Activated naive CD8-positive, alpha-beta T cell treated with anti-CD3 and anti-CD28 coated beads for 36 hours (primary cell): ENCODE measurements at regions not wholly inside any gene's neighbourhood (a gene's known extent, or its start where the extent isn't known, plus 50 kb on each side); places are given as distances from the start of the nearest gene placed in this dataset.

ENCODE experiments used
- DNase-seq: peaks from one replicate; pipeline ENCODE4 v3.0.0; 2021
- H3K27ac Mint-ChIP-seq: one replicate; pipeline ENCODE4 v1.8.0; 2022; ENCODE audit warnings: mild to moderate bottlenecking, moderate library complexity, mixed read lengths
- H3K27me3 Mint-ChIP-seq: one replicate; pipeline ENCODE4 v1.8.0; 2022; ENCODE audit warnings: mild to moderate bottlenecking, mixed read lengths
- H3K36me3 Mint-ChIP-seq: one replicate; pipeline ENCODE4 v1.8.0; 2021; ENCODE audit warnings: mild to moderate bottlenecking, mixed read lengths
- H3K4me1 Mint-ChIP-seq: one replicate; pipeline ENCODE4 v1.8.0; 2021; ENCODE audit warnings: mixed read lengths
- H3K4me3 Mint-ChIP-seq: one replicate; pipeline ENCODE4 v1.8.0; 2022; ENCODE audit warnings: mild to moderate bottlenecking, moderate library complexity, mixed read lengths
- H3K9me3 Mint-ChIP-seq: one replicate; pipeline ENCODE4 v1.8.0; 2022; ENCODE audit warnings: mixed read lengths

DNA sequence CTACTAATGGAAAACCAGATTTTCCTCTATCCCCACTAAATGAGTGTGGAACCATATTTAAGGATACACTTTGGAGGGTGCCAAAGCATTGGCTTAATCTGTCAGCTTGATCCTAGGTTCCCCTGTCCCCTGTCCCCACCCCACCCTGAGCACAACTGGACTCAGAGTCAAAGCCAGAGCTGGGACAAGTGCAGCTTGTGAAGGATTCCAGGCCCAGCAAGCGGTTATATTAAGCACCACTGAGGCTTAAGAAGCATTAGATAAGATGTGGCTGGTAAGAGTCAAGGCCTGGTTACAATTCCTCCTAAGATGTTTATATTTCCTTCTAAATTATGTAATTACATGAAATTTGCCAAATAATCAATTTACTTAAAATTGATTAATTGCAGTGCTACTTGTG, 350.0 kb upstream of the GATB start:
- H3K27me3 Mint-ChIP-seq, result no peaks in the 10 kb centered on the region
- DNase-seq, result no peak
- H3K4me3 Mint-ChIP-seq, result no peak overlapping the region
- H3K27ac Mint-ChIP-seq, result no peak overlapping the region
- H3K4me1 Mint-ChIP-seq, result peaks cover 67% of the 10 kb centered on the region
- H3K9me3 Mint-ChIP-seq, result peaks cover 2% of the 10 kb centered on the region
- no peaks in the 10 kb centered on the region for H3K36me3 Mint-ChIP-seq

DNA sequence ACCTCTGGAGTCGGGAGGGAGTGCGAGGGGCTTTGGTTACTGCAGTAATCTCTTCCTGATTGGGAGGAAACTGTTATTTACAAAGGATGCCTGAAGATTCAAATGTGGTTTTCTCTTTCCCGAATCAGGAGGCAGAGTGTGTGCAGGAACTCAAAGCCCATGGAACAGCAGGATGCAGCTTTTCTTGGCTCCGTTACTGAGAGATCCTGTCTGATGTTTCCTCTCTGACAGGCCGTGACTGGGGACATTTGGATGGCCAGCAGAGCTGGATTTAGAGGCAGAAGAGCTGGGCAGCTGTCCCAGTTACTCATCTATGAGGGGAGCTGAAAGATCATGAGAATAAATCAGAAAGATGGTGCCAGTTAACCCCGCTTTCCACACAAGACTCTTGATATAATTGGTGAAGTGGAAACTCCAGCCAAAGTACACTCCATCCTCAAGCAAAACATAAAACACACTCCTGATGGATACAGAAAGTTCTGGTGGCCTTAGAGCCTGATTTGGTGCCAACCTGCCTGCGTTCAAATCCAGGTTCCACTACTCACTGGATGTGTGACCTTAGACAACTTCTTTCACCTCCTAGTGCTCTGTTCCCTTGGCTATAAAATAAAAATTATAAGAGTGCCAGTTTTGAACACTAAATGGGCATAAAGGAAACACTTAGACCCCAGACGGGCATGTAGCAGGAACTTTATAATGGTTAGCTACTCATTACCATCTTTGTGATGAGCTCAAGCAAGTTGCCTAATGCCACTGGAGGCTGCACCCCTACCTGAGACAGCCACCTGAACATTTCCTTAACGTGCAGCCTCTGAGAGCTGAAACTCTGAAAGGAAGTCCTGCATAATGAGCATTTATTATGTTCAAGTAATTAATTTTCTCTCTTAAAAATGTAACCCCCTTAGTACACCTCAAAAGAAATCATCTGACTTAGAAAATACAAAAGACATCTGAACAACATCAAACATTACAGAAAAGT, 349.0 kb upstream of the GATB start:
- Mint-ChIP-seq H3K4me3 (no peak overlapping the region), H3K36me3 (no peaks in the 10 kb centered on the region), H3K4me1 (peaks cover 63% of the 10 kb centered on the region), H3K27ac (peak overlapping the region; percentile 58), H3K27me3 (no peaks in the 10 kb centered on the region), H3K9me3 (peaks cover 2% of the 10 kb centered on the region)
- DNase-seq, result no peak

DNA sequence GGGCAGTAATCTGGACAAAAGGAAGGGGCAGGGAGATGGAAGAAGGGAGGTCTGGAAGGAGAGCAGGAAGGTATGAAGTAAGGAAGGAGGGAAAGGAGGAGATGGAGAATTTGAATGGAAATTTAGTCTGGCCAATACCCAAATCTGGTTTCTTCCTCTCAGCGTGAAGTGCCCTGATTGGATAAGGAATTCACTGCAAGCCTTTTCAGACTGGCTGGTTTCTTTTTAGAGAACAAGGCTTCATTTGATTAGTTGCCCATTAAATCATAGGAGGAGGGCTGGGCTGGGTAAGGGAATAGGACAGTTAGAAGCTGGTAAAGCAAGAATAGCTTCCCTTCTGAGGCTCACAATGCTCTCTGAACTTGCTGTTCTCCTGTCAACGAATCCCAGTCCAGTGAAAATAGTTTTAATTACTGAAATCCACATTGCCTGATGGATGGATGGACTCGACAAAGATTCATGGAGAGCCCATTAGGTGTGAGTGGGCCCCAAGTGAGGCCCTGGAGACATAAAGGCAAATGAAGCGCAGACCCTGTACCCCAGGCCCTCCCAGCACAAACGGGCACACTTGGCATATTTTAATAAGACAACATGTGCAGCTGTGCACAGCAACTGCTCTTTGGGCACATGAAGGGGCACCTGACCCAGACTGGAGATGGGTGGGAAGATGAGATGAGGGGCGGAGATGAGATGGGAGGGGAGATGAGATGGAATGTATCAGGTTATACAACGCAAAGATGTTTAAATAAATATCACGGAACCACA, 347.1 kb upstream of the GATB start:
- Mint-ChIP-seq H3K4me3 (no peak overlapping the region), H3K27ac (peak overlapping the region; percentile 10), H3K27me3 (no peaks in the 10 kb centered on the region), H3K36me3 (peaks cover 2% of the 10 kb centered on the region), H3K4me1 (peaks cover 69% of the 10 kb centered on the region), H3K9me3 (peaks cover 2% of the 10 kb centered on the region)
- DNase-seq, result no peak

DNA sequence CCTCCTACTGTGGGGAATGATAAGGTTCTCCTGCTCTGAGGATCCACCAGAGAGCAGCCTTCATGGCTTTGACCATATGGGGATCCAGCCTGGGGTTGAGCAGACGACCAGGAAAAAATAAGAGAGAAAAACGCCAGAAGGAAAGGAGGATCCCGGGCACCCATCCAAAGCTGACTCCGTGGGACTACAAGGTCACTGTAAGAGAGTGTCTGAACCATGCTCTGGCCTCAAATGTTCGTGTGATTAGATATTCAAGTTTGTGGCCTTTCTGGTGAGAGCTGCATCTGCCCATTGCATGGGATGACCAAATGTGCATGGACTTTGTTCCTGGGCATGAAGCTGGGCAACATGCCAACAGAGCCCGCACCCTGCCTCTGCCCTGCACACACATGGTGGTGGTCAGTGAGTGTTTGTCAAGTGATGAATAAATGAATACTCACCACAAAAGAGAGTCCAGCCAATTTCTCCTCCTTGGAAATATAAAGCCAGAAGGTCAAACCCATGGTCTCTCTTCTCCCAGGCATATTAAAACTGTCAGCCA, 346.0 kb upstream of the GATB start:
- peaks cover 2% of the 10 kb centered on the region for H3K9me3 Mint-ChIP-seq
- H3K27me3 Mint-ChIP-seq, result no peaks in the 10 kb centered on the region
- no peak overlapping the region for H3K27ac Mint-ChIP-seq
- no peak for DNase-seq
- peaks cover 3% of the 10 kb centered on the region for H3K36me3 Mint-ChIP-seq
- no peak overlapping the region for H3K4me3 Mint-ChIP-seq
- H3K4me1 Mint-ChIP-seq, result peaks cover 71% of the 10 kb centered on the region

DNA sequence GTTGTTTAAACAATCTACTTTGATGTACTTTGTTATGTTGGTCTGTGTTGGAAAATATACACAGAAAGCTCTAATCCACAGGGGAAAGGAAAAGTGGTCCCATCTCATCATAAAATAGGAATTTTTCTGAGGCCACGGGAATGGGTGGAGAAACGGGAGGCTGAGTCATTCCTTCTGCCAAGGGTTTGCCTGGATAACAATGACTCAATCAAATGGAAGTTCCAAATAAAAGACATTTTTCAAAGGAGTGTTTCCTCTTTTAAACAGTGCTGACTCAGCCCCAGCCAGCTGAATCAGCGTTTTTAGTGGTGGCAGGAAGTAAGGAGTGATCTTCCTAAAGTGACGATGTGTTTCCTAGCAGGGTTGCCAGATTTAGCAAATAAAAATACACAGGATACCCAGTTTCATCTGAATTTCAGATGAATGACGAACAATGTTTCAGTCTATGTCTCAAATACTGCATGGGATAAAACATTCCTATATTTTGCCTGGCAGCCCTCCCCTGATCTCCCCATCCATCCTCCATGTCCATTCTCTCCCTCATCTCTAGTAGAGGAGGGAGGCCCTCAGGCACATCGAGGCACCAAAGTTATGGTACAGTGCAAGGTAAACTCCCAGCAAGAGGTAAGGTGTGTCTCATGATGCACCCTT, 345.4 kb upstream of the GATB start:
- Mint-ChIP-seq H3K27me3 (no peaks in the 10 kb centered on the region), H3K4me3 (no peak overlapping the region), H3K36me3 (peaks cover 8% of the 10 kb centered on the region), H3K4me1 (peaks cover 76% of the 10 kb centered on the region), H3K9me3 (peaks cover 5% of the 10 kb centered on the region), H3K27ac (peak overlapping the region; percentile 42)
- DNase-seq, result no peak

DNA sequence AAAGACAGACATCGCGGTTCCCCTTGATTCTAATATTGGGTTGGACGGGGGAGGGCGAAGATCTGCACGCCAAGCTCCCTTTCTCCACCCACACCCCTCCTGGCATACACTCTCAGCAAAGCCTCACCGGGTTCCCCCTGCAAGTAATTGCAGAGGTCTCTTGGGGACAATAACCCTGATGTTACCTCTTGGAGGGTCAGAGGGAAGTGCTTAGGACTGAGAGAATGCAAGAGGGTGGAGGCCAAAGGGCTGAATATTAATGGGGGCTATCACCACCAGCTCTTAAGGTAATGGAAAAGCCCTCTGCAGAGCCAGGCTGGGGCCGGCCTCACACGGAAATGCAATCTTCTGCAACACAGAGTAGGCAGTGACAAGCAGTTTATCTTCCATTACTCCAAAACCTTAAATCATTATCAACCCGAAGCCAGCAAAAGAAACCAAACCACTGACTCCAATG, 344.1 kb upstream of the GATB start:
- H3K4me1 Mint-ChIP-seq, result peaks cover 81% of the 10 kb centered on the region
- H3K27me3 Mint-ChIP-seq, result no peaks in the 10 kb centered on the region
- peaks cover 14% of the 10 kb centered on the region for H3K36me3 Mint-ChIP-seq
- H3K27ac Mint-ChIP-seq, result peak overlapping the region; percentile 59
- DNase-seq, result no peak
- peaks cover 9% of the 10 kb centered on the region for H3K9me3 Mint-ChIP-seq
- no peak overlapping the region for H3K4me3 Mint-ChIP-seq

DNA sequence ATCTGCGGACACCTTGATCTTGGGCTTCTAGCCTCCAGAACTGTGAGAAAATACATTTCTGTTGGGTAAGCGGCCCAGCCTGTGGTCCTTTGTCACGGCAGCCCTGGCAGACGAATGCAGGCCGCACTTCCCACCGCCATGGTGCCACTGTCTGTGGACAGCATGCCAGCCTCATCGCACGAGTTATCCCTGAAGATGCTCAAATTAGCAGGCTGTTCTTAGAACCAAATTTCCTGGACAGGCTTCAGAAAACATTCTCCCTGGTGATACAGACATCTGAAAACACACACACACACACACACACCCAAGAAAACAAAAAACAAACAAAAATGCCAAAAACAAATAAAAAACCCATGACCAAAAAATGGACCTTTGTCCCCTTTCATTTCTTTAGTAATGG, 343.5 kb upstream of the GATB start:
- H3K4me1 Mint-ChIP-seq, result peaks cover 81% of the 10 kb centered on the region
- H3K27ac Mint-ChIP-seq, result peak overlapping the region; percentile 96
- no peaks in the 10 kb centered on the region for H3K27me3 Mint-ChIP-seq
- peaks cover 9% of the 10 kb centered on the region for H3K9me3 Mint-ChIP-seq
- DNase-seq, result no peak
- peaks cover 14% of the 10 kb centered on the region for H3K36me3 Mint-ChIP-seq
- H3K4me3 Mint-ChIP-seq, result no peak overlapping the region

DNA sequence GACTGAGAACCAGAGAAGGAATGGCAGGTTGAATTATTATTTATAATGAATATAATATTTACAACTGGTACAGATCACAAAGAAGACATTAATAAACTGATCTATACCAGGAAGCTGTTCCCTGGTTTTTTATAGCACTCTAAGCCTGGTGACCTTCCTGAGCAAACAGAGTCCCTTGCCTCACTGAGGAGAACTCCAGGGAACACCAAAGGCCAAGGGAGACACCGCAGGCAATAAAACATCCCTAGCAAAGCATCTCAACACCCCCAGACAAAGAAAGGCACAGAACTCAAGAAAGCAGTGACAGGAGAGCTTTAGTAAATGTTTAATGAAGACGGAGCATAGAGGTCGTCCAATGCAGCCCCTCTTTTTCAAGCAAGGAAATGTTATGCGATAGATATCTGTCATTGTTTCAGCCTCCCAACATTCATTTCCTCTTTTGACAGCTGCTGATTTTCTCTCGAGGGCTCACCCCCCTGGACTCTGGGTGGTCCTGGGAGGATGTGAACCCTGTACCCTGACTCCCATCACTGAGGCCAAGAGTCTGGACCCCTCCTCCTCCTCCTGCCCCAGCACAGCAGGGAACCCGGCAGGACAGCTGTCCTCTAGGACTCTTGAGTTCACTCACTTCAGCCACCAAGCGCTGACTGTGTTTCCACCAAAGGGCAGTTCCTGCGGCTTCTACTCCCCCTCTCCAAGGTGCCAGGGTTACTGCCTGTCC, 342.5 kb upstream of the GATB start:
- H3K27ac Mint-ChIP-seq, result peak overlapping the region; percentile 96
- peaks cover 9% of the 10 kb centered on the region for H3K9me3 Mint-ChIP-seq
- no peak for DNase-seq
- no peaks in the 10 kb centered on the region for H3K27me3 Mint-ChIP-seq
- H3K4me1 Mint-ChIP-seq, result peaks cover 82% of the 10 kb centered on the region
- H3K4me3 Mint-ChIP-seq, result peak overlapping the region; percentile 48
- peaks cover 14% of the 10 kb centered on the region for H3K36me3 Mint-ChIP-seq

DNA sequence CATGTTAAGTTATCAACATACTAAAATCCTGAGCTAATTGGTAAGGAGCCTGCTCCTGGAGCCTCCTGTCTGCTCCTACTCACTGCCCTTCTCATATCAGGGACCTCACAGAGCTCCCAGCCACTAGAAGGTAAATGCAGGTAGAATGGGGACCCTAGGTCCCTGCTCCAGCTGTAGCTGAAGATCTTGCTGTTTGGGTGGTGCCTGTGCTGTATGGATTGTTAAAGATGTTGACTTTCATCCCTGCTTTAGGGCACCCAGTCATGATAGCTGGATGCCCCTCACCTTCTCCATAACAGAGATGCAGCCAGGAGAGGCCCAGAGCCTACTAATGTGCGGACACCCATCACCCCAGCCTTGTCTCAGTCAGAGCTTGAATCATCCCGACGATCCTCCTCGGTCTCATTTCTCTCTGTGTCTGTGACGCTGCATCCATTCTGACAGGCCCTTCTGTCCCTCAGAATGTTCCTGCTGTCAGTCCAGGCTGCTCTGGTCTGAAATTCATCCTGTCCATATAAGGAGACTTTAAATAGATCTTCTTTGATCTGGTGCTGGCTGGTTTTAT, 341.7 kb upstream of the GATB start:
- H3K4me1 Mint-ChIP-seq, result peaks cover 80% of the 10 kb centered on the region

DNA sequence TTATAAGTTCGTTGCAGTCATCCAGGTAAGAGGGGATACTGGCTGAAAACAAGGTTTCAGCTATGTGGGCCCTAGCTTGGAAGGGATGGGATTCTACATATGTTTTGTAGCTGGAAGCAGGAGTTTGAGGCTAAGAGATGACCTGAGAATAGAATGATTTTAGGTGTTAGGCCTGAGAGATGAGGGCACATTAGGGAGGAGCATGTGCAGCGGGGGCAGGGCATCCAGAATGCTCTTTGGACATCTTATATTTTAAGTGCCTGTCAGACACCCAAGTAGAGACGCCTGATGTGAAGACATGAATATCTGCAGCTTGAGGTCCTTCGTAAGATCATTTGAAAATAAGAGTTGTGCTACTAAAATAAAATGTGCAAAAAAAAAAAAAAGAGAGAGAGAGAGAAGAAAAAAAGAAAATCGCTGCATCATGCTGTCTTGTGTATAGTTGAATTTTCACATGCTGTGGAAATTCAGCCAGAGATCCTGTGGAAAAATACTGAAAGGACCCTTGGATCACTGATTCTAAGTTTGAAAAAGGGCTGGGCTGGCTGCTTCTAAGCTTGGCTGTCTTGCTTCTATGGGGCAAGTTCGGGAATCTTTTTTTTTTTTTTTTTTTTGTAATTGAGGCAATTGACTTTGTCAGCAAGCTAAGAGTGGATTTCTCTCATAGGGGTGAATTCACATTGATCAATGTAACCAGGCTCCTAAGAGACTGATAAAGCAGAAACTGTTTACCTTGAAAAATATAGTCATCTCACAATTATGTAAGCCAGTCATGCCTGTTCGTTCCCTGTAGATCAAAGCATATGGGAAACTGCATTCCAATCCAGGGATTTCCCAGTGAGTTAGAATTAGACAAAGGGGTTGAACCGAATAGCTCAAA, 341.0 kb upstream of the GATB start:
- H3K4me1 Mint-ChIP-seq, result peaks cover 83% of the 10 kb centered on the region
- no peaks in the 10 kb centered on the region for H3K27me3 Mint-ChIP-seq
- peaks cover 9% of the 10 kb centered on the region for H3K9me3 Mint-ChIP-seq
- peaks cover 14% of the 10 kb centered on the region for H3K36me3 Mint-ChIP-seq
- peak overlapping the region; percentile 79 for H3K4me3 Mint-ChIP-seq
- H3K27ac Mint-ChIP-seq, result peak overlapping the region; percentile 96
- DNase-seq, result no peak

More for the DNA sequence above, 341.7 kb upstream of the GATB start:
- Mint-ChIP-seq H3K36me3 (peaks cover 14% of the 10 kb centered on the region), H3K27ac (peak overlapping the region; percentile 96), H3K4me3 (peak overlapping the region; percentile 63), H3K9me3 (peaks cover 9% of the 10 kb centered on the region), H3K27me3 (no peaks in the 10 kb centered on the region)
- DNase-seq, result no peak

DNA sequence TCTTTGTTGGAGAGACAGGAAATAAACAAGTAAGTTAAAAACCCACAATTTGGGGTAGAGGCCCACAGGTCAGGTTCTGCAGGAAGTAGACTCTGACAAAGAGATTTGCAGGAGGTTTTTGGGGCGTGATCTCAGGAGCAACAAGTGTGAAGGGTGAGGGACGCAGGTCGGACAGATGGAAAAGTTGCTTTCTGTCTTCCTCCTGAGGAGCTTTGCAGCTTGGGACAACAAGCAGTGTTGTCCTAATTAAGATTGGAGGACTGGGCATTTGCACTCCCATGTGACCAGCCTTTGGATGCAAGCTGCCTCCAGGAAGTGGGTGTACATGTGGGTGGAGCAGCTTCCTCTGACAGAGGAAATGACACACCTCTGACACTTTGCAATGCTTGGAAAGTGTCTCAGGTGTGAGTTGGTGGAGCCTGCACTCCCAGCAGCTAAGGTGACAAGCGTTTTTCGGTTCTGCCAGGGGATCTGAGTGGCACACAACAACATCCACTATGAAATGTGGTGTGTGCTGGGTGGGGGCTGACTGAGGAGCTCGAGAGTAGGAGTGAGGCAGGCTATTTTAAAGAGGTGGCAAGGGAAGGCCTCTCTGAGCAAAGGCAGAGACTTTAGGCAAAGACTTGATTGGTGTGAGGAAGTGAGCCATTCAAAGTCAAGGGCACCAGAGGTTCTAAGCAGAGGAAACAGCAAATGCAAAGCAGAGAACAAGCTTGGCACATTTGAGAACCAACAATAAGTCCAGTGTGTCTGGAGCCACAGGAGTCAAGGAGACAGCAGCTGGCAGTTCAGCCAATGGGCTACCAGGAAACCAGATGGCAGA, 339.8 kb upstream of the GATB start:
- peak; percentile 67 for DNase-seq
- Mint-ChIP-seq H3K36me3 (peaks cover 14% of the 10 kb centered on the region), H3K27me3 (no peaks in the 10 kb centered on the region), H3K4me1 (peaks cover 85% of the 10 kb centered on the region), H3K4me3 (peak overlapping the region; percentile 79), H3K9me3 (peaks cover 8% of the 10 kb centered on the region), H3K27ac (peak overlapping the region; percentile 96)

DNA sequence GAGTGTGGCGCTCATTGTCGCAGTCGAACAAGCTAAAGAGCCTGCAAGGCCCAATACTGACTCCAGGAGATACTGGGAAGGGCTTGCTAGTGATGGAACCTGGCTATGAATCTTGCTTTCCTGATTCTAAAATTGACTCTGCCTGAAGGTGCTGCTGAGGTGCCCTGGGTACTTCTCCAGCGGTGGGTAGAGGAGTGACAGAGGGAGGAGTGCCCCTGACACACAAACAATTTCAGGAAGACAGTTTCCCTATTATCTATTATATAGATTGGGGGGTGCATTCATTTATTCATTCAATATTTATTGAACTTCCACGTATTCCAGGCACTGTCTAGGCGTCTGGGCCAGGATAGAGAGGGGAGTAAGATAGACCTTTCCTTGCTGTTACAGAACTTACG, 339.2 kb upstream of the GATB start:
- Mint-ChIP-seq H3K4me1 (peaks cover 88% of the 10 kb centered on the region), H3K27ac (peak overlapping the region; percentile 96), H3K36me3 (peaks cover 14% of the 10 kb centered on the region), H3K4me3 (peak overlapping the region; percentile 79), H3K27me3 (no peaks in the 10 kb centered on the region), H3K9me3 (peaks cover 8% of the 10 kb centered on the region)
- DNase-seq, result no peak
